ENCODE measurements at regions not wholly inside any gene's neighbourhood (a gene's known extent, or its start where the extent isn't known, plus 50 kb on each side); places are given as distances from the start of the nearest gene placed in this dataset.

DNA sequence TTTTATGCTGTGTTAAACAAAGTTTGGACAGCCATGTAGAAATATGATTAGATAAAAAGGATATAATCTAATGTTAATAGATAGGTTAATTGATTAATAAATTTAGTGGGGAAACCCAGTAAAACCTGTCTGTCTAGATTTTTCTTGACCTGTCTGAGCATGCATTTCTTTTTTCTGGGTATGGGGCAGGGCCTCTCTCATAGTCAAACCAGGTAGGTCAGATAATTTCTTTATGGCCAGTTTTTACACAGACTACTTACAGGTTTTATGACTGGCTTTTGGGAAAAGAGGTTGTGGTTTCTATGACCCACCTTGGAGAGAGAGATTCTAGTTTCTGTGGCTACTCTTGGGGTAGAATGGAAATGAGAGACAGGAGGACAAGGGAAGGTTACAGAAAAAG is 135.6 kb upstream of the EPHA5 start:
- no peak for DNase-seq (ENCODE audit: unreplicated experiment)
- ChIA-PET CTCF (no interaction called here), POLR2A (no interaction called here)
- no peak overlapping the region for H3K4me3 Mint-ChIP-seq (ENCODE audit: unreplicated experiment)
- H3K36me3 Mint-ChIP-seq (ENCODE audit: insufficient read depth, unreplicated experiment), result no peaks in the 10 kb centered on the region
- H3K27me3 Mint-ChIP-seq (ENCODE audit: insufficient read depth, unreplicated experiment), result no peaks in the 10 kb centered on the region
- peaks cover 8% of the 10 kb centered on the region for H3K9me3 Mint-ChIP-seq (ENCODE audit: unreplicated experiment)
- TF ChIP-seq, protein P1, sequence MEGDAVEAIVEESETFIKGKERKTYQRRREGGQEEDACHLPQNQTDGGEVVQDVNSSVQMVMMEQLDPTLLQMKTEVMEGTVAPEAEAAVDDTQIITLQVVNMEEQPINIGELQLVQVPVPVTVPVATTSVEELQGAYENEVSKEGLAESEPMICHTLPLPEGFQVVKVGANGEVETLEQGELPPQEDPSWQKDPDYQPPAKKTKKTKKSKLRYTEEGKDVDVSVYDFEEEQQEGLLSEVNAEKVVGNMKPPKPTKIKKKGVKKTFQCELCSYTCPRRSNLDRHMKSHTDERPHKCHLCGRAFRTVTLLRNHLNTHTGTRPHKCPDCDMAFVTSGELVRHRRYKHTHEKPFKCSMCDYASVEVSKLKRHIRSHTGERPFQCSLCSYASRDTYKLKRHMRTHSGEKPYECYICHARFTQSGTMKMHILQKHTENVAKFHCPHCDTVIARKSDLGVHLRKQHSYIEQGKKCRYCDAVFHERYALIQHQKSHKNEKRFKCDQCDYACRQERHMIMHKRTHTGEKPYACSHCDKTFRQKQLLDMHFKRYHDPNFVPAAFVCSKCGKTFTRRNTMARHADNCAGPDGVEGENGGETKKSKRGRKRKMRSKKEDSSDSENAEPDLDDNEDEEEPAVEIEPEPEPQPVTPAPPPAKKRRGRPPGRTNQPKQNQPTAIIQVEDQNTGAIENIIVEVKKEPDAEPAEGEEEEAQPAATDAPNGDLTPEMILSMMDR (IDR thresholded peaks at IDR 0.05; ENCODE audit: unreplicated experiment), result no peak
- intact Hi-C loops (cut with micrococcal nuclease), result no loop called here
- no peak overlapping the region for H3K27ac Mint-ChIP-seq (ENCODE audit: low read depth, unreplicated experiment)
- no peaks in the 10 kb centered on the region for H3K4me1 Mint-ChIP-seq (ENCODE audit: insufficient read depth, unreplicated experiment)
- BruUV-seq (replicated peaks), result no TSS peak

DNA sequence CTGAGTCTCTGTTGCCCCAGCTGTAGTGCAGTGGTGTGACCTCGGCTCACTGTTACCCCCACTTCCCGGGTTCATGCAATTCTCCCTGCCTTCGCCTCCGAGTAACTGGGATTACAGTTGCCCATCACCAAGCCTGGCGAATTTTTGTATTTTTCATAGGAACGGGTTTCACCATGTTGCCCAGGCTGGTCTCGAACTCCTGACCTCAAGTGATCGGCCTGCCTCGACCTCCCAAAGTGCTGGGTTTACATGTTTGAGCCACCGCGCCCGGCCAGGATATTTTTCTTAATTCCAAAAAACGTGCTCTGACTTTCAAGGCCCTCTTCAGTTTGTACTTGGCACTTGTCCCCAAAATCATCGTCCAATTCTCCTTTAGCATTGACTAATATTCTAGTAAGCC is 129.2 kb upstream of the EPHA5 start:
- intact Hi-C loops (cut with micrococcal nuclease), result no loop called here
- CTCF ChIA-PET, result no interaction called here
- BruUV-seq (replicated peaks), result no TSS peak
- Mint-ChIP-seq H3K4me1 (ENCODE audit: insufficient read depth, unreplicated experiment) (peaks cover 11% of the 10 kb centered on the region), H3K27me3 (ENCODE audit: insufficient read depth, unreplicated experiment) (no peaks in the 10 kb centered on the region), H3K4me3 (ENCODE audit: unreplicated experiment) (no peak overlapping the region), H3K27ac (ENCODE audit: low read depth, unreplicated experiment) (peak overlapping the region; percentile 46), H3K36me3 (ENCODE audit: insufficient read depth, unreplicated experiment) (no peaks in the 10 kb centered on the region), H3K9me3 (ENCODE audit: unreplicated experiment) (peaks cover 8% of the 10 kb centered on the region)
- POLR2A ChIA-PET, result no interaction called here
- no peak for DNase-seq (ENCODE audit: unreplicated experiment)
- TF ChIP-seq, protein P1 (IDR thresholded peaks at IDR 0.05; ENCODE audit: unreplicated experiment), result no peak

DNA sequence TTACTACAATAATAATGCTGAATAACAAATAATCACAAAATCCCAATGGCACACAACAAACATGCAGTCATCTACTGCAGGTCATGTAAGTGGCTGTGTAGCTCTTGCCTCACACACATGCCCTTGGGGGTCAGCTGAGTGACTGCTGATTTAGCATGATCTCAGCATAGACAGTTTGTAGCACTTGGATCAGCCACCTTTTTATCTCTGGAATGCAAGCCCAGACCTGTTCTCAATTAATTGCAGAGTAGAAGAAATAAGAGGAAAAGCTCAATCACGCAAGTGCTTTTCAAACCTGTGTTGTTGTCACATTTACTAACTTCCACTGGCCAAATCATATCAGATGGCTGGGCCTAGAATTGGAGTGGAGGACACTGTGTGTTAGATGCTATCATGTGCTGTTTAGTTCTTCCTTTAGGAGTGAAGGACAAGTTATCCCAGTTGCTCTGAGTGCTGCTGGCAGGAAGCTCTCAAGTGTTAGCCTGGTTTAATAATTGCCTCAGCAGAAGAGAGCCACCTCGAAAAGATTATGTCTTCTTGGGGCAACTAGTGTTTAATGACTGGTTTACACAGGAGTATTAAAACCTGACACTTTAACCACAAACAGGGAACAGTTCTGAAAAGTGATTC is 128.3 kb upstream of the EPHA5 start:
- H3K27me3 Mint-ChIP-seq (ENCODE audit: insufficient read depth, unreplicated experiment), result no peaks in the 10 kb centered on the region
- TF ChIP-seq, protein P1 (IDR thresholded peaks at IDR 0.05; ENCODE audit: unreplicated experiment), result no peak
- H3K4me1 Mint-ChIP-seq (ENCODE audit: insufficient read depth, unreplicated experiment), result peaks cover 11% of the 10 kb centered on the region
- H3K36me3 Mint-ChIP-seq (ENCODE audit: insufficient read depth, unreplicated experiment), result no peaks in the 10 kb centered on the region
- peaks cover 3% of the 10 kb centered on the region for H3K9me3 Mint-ChIP-seq (ENCODE audit: unreplicated experiment)
- ChIA-PET CTCF (interaction anchor here (0.6 kb wide), 1 partner anchor 352 kb away, joined by 3 read pairs; no protein-coding TSS in a partner anchor), POLR2A (interaction anchor here (0.8 to 1.1 kb wide), 2 partner anchors 8 to 259 kb away, joined by 3 read pairs; no protein-coding TSS in a partner anchor)
- no TSS peak for BruUV-seq (replicated peaks)
- H3K27ac Mint-ChIP-seq (ENCODE audit: low read depth, unreplicated experiment), result peak overlapping the region; percentile 46
- H3K4me3 Mint-ChIP-seq (ENCODE audit: unreplicated experiment), result no peak overlapping the region
- intact Hi-C loops (cut with micrococcal nuclease), result no loop called here
- peak; percentile 61 for DNase-seq (ENCODE audit: unreplicated experiment)

DNA sequence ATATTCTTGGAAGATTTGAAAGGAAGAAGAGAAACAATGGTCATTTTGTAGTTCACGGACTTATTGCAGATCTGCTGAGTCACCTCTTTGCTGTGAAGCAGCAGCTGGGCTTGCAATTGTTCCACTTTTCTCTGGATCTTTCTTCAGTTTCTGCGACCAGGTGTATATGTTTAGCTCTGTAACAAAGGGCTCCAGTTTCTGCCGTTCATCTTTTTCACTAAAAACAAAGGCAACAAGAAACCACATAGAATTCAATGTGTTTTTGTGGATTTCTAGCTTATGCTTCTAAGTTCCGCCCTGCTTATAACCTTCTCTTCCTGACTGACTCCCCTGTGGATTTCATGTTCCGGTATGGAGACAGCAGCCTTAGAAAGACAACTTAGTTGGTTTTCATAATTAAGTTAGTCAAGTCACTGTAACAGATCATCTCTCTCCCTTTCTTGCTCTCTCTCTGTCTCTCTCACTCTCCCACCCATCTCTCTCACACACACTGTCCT is 121.6 kb upstream of the EPHA5 start:
- no peaks in the 10 kb centered on the region for H3K27me3 Mint-ChIP-seq (ENCODE audit: insufficient read depth, unreplicated experiment)
- H3K4me1 Mint-ChIP-seq (ENCODE audit: insufficient read depth, unreplicated experiment), result peaks cover 11% of the 10 kb centered on the region
- no peaks in the 10 kb centered on the region for H3K36me3 Mint-ChIP-seq (ENCODE audit: insufficient read depth, unreplicated experiment)
- no peak overlapping the region for H3K27ac Mint-ChIP-seq (ENCODE audit: low read depth, unreplicated experiment)
- intact Hi-C loops (cut with micrococcal nuclease), result no loop called here
- no peaks in the 10 kb centered on the region for H3K9me3 Mint-ChIP-seq (ENCODE audit: unreplicated experiment)
- no TSS peak for BruUV-seq (replicated peaks)
- peak; percentile 26 for DNase-seq (ENCODE audit: unreplicated experiment)
- ChIA-PET CTCF (no interaction called here), POLR2A (no interaction called here)
- no peak overlapping the region for H3K4me3 Mint-ChIP-seq (ENCODE audit: unreplicated experiment)
- TF ChIP-seq, protein P1 (IDR thresholded peaks at IDR 0.05; ENCODE audit: unreplicated experiment), result no peak
